T-helper 1 cell (primary cell): ENCODE measurements at regions not wholly inside any gene's neighbourhood (a gene's known extent, or its start where the extent isn't known, plus 50 kb on each side); places are given as distances from the start of the nearest gene placed in this dataset.
"Not testable (repeated sequence)": the region's sequence is repeated elsewhere in the genome, so short reads cannot be mapped to it uniquely, and the experiment has no call there.

ENCODE experiments used
- DNase-seq, 5 donors: peaks; one replicate each; pipeline ENCODE4 v3.0.0-alpha.2; 2012 to 2020

GRCh38 chr9:117944750-117945149, 240.5 kb downstream of the TLR4 start:
- DNase-seq: not testable (repeated sequence)

GRCh38 chr9:117945286-117945685, 241.1 kb downstream of the TLR4 start:
- no peak for DNase-seq

- DNase-seq: no peak
Measured at GRCh38 chr9:117951127-117951526, 246.9 kb downstream of the TLR4 start.

DNA sequence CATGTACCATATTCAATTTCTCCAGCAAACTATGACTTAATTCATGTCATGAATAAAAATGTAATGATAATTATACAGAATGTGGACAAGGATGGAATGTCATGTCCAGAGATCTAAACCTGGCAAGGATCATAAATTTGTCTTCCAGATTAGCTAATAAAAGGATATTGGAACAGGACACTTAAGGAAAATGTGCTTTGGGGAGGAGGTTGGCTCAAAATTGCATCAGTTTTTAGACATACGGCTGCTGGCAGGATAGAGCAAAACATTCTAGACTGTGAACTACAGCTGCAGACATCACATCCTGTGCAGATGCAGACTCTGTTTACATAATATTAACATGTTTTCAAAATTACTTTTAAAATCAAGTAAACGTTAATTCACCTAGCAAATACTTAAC, 248.4 kb downstream of the TLR4 start:
- no peak for DNase-seq

DNA sequence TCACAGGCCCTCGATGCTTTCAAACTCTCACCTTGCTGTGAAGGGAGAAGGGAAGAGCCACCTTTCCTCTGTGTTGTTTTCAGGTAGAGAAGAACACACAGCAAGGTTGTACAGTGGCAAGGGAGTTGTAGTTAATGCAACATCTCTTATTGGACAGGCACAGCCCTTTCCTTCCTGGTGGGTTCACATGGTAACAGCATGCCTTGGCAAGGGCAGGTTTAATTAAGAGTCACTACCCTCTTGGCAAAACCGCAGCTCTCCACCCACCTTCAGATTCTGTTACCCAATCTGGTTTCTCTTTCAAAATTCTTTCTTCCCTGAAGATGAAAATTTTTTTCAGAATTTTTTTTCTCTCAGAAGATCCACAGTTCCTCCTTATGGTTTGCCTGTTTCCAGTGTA, 253.1 kb downstream of the TLR4 start:
- no peak for DNase-seq

- DNase-seq: no peak
Measured at GRCh38 chr9:117958726-117959125, 254.5 kb downstream of the TLR4 start.

GRCh38 chr9:117963493-117964090, 259.4 kb downstream of the TLR4 start:
- no peak for DNase-seq

GRCh38 chr9:117970276-117971050, 266.3 kb downstream of the TLR4 start:
- DNase-seq: no peak

- DNase-seq: no peak
Measured at GRCh38 chr9:117974108-117974507, 269.9 kb downstream of the TLR4 start.

GRCh38 chr9:117979914-117980313, 275.7 kb downstream of the TLR4 start:
- DNase-seq: no peak

GRCh38 chr9:117987945-117988344, 283.7 kb downstream of the TLR4 start:
- no peak for DNase-seq

GRCh38 chr9:117992006-117992405, 287.8 kb downstream of the TLR4 start:
- no peak for DNase-seq

DNA sequence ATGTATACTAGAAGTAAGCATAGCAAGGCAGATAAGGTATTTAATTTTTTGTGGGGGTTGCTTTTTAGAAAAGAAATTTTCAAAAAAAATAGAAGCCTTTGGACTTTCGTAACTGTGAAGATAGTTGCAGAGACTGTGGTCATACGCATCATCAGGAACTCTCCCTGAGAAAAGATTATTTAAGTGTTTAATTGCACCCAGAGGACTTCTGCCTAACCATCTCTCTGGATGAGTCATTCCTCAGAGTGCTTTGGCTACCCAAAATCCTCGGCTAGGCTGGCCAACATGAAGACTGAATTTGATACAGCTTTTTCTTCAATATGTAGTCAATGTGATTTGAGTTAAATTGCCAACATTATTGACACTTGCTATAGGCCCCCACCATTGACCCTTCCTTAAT, 296.4 kb downstream of the TLR4 start:
- no peak for DNase-seq

DNA sequence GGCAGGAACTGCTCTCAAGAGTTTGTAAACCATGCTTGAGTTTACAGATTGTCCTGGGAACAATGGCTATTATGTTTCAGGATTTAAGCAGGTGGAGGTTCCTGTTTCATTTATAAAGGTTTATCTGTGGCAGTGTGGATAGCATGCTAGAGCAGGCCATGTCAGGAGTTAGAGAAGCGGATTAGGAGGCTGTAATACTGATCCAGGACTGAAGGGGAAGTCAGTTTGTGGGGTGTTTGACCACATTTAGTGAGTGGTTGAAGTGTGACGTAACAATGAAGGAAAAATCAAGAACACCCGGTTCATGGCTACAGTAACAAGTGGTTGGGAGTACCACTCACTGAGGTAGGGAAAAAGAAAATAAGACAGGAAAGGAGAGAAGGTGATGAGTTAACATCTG, 299.0 kb downstream of the TLR4 start:
- DNase-seq: no peak

DNA sequence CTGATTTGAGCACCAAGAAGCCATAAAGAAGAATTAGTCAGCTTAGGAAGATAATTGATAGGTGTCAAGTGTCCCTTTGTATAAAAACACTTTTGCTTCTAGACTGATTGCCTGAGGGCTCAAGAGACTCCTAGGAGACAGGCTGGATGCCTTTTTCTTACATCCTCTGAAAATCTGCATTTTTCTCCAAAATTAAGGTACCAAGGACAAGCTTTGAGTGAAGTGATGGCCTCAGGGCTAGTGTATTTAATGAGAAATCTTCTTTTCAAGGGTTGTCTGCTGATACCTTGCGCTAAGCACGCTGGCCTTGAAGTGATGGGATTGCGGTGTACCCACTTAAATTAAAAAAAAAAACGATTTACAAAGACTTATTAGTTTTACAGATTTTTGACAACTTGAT, 304.0 kb downstream of the TLR4 start:
- no peak for DNase-seq

- DNase-seq: no peak
Measured at GRCh38 chr9:118009614-118010013, 305.4 kb downstream of the TLR4 start.

GRCh38 chr9:118017607-118018122, 313.5 kb downstream of the TLR4 start:
- no peak for DNase-seq

- no peak for DNase-seq
Measured at GRCh38 chr9:118023644-118024043, 319.4 kb downstream of the TLR4 start.

DNA sequence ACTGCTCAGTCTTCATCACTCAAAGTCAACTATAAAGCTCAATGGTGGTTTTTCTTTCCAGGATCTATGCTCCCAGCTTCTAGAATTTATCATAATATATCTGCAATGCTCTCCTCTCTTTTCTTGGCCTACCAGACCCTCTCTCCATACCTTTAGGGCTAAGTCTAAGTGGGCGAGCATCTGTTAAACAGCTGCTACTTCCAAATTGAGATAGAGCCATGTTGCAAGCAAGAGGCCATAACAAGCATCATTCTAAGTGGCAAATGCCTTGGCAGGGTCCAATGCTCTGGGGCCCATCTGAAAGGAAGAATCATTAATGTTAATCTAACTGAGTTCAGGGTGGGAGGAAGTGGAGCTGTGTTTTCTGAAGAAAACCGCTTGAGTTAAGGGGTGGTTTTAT, 324.0 kb downstream of the TLR4 start:
- DNase-seq: no peak

- DNase-seq: no peak
Measured at GRCh38 chr9:118029425-118029824, 325.2 kb downstream of the TLR4 start.

DNA sequence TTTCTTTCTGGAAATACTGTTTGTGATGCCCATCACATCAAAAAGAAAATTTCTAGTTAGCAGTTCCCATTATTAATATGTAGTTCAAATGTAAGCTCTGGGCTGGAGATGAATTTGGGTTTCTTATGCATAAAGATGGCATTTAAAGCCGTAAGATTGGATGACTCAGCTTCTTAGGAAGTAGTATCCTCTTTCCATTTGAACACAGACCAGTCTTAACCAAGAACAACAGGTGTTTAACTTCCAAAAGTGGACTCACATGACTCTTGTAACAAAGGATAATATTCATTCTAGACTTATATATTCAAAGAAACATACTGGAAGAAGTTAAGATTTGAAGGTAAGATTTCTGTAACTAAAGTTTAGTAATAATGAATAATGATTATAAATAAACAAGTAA, 330.5 kb downstream of the TLR4 start:
- DNase-seq: no peak

DNA sequence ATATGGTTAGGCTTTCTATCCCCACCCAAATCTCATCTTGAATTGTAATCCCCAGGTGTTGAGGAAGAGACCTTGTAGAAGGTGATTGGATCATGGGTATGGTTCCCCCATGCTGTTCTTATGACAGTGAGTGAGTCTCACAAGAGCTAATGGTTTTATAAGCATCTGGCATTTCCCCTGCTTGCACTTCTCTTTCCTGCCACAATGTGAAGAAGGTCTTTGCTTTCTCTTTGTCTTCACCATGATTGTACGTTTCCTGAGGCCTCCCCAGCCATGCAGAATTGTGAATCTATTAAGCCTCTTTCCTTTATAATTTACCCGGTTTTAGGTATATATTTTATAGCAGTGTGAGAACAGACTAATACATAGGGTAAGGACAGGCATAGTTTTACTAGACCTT, 334.5 kb downstream of the TLR4 start:
- no peak for DNase-seq

GRCh38 chr9:118058227-118058626, 354.0 kb downstream of the TLR4 start:
- DNase-seq: no peak

- DNase-seq: no peak
Measured at GRCh38 chr9:118059484-118060278, 355.5 kb downstream of the TLR4 start.
